GM18519 (cell line): ENCODE measurements at regions not wholly inside any gene's neighbourhood (a gene's known extent, or its start where the extent isn't known, plus 50 kb on each side); places are given as distances from the start of the nearest gene placed in this dataset.
"Not testable (repeated sequence)": the region's sequence is repeated elsewhere in the genome, so short reads cannot be mapped to it uniquely, and the experiment has no call there.

Source experiments
- ATAC-seq: cut with Tn5 transposase; IDR thresholded peaks from one replicate; pipeline ENCODE4 v1.9.1; 2021; ENCODE audit warnings: mild to moderate bottlenecking, moderate library complexity; ENCODE audit not compliant: unreplicated experiment, low FRiP score

- not testable (repeated sequence) for ATAC-seq
These were observed 2003.3 kb upstream of the RAG2 start for GRCh38 chr11:38601371-38601770.

GRCh38 chr11:38598418-38598817 is 2000.4 kb upstream of the RAG2 start:
- no peak for ATAC-seq

- not testable (repeated sequence) for ATAC-seq
These were observed 1997.5 kb upstream of the RAG2 start for GRCh38 chr11:38595359-38596016.

- no peak for ATAC-seq
These were observed 1996.9 kb upstream of the RAG2 start for GRCh38 chr11:38594895-38595294.

- no peak for ATAC-seq
These were observed 1995.6 kb upstream of the RAG2 start for GRCh38 chr11:38593649-38594048.

- no peak for ATAC-seq
These were observed 1984.7 kb upstream of the RAG2 start for GRCh38 chr11:38582756-38583155.

GRCh38 chr11:38582151-38582550 is 1984.1 kb upstream of the RAG2 start:
- no peak for ATAC-seq

GRCh38 chr11:38577769-38578168 is 1979.7 kb upstream of the RAG2 start:
- no peak for ATAC-seq

GRCh38 chr11:38562562-38562961 is 1964.5 kb upstream of the RAG2 start:
- no peak for ATAC-seq

- ATAC-seq = no peak
These were observed 1955.1 kb upstream of the RAG2 start for GRCh38 chr11:38553148-38553547.

GRCh38 chr11:38547462-38547861 is 1949.4 kb upstream of the RAG2 start:
- ATAC-seq = no peak

GRCh38 chr11:38543986-38544385 is 1946.0 kb upstream of the RAG2 start:
- ATAC-seq = no peak

GRCh38 chr11:38543311-38543710 is 1945.3 kb upstream of the RAG2 start:
- ATAC-seq = no peak

- ATAC-seq = no peak
These were observed 1941.0 kb upstream of the RAG2 start for GRCh38 chr11:38538866-38539680.

GRCh38 chr11:38530226-38530625 is 1932.2 kb upstream of the RAG2 start:
- no peak for ATAC-seq

- ATAC-seq = no peak
These were observed 1926.9 kb upstream of the RAG2 start for GRCh38 chr11:38524945-38525344.

- no peak for ATAC-seq
These were observed 1920.0 kb upstream of the RAG2 start for GRCh38 chr11:38517991-38518390.

GRCh38 chr11:38512830-38513229 is 1914.8 kb upstream of the RAG2 start:
- ATAC-seq = not testable (repeated sequence)

- ATAC-seq = no peak
These were observed 1912.0 kb upstream of the RAG2 start for GRCh38 chr11:38510041-38510440.

GRCh38 chr11:38503876-38504275 is 1905.8 kb upstream of the RAG2 start:
- ATAC-seq = no peak

GRCh38 chr11:38498721-38499120 is 1900.7 kb upstream of the RAG2 start:
- ATAC-seq = no peak

GRCh38 chr11:38491986-38492385 is 1894.0 kb upstream of the RAG2 start:
- ATAC-seq = no peak
